ENCODE measurements at regions not wholly inside any gene's neighbourhood (a gene's known extent, or its start where the extent isn't known, plus 50 kb on each side); places are given as distances from the start of the nearest gene placed in this dataset.

GRCh38 chr6:44011350-44011920 is 115.8 kb downstream of the MRPL14 start:
- no peak for DNase-seq

GRCh38 chr6:44010411-44011349 is 116.6 kb downstream of the MRPL14 start:
- DNase-seq: peak; percentile 19

GRCh38 chr6:44009425-44010321 is 117.6 kb downstream of the MRPL14 start:
- DNase-seq: no peak

- no peak for DNase-seq
Measured at GRCh38 chr6:44008821-44009370, 118.4 kb downstream of the MRPL14 start.

GRCh38 chr6:44007818-44008621 is 119.2 kb downstream of the MRPL14 start:
- no peak for DNase-seq

- no peak for DNase-seq
Measured at GRCh38 chr6:44006872-44007303, 120.4 kb downstream of the MRPL14 start.

GRCh38 chr6:44006123-44006871 is 121.0 kb downstream of the MRPL14 start:
- no peak for DNase-seq

GRCh38 chr6:44005507-44005903 is 121.7 kb downstream of the MRPL14 start:
- DNase-seq: no peak

GRCh38 chr6:44004625-44005506 is 122.4 kb downstream of the MRPL14 start:
- peak; percentile 23 for DNase-seq

GRCh38 chr6:44004136-44004535 is 123.1 kb downstream of the MRPL14 start:
- DNase-seq: no peak

- DNase-seq: no peak
Measured at GRCh38 chr6:44003345-44004061, 123.7 kb downstream of the MRPL14 start.

- peak; percentile 47 for DNase-seq
Measured at GRCh38 chr6:44002593-44003344, 124.5 kb downstream of the MRPL14 start.

- DNase-seq: no peak
Measured at GRCh38 chr6:44002067-44002592, 125.1 kb downstream of the MRPL14 start.

- peak; percentile 38 for DNase-seq
Measured at GRCh38 chr6:44001318-44002066, 125.8 kb downstream of the MRPL14 start.

GRCh38 chr6:44000164-44000842 is 126.9 kb downstream of the MRPL14 start:
- peak; percentile 33 for DNase-seq

GRCh38 chr6:43999628-44000027 is 127.6 kb downstream of the MRPL14 start:
- no peak for DNase-seq

Data from dermis blood vessel endothelial cell (primary cell).